ENCODE measurements at regions not wholly inside any gene's neighbourhood (a gene's known extent, or its start where the extent isn't known, plus 50 kb on each side); places are given as distances from the start of the nearest gene placed in this dataset.
A peak's percentile ranks its signal among the peaks of the same experiment; 100 is the strongest.
"Not testable (repeated sequence)": the region's sequence is repeated elsewhere in the genome, so short reads cannot be mapped to it uniquely, and the experiment has no call there.

- no peaks in the 10 kb centered on the region for H3K36me3 Mint-ChIP-seq (ENCODE audit: low read depth)
- H3K27me3 Mint-ChIP-seq (ENCODE audit: insufficient read depth), result no peaks in the 10 kb centered on the region
- no peak overlapping the region for H3K4me3 Mint-ChIP-seq
- no peaks in the 10 kb centered on the region for H3K4me1 Mint-ChIP-seq (ENCODE audit: low read depth)
- intact Hi-C loops (cut with micrococcal nuclease), result no loop called here
- DNase-seq (ENCODE audit: low spot score), result no peak
- H3K27ac Mint-ChIP-seq, result no peak overlapping the region
- H3K9me3 Mint-ChIP-seq, result no peaks in the 10 kb centered on the region
These were observed 281.3 kb upstream of the IRX4 start for GRCh38 chr5:2163940-2164490.

GRCh38 chr5:2163060-2163856 lies 280.5 kb upstream of the IRX4 start:
- Mint-ChIP-seq H3K36me3 (ENCODE audit: low read depth) (no peaks in the 10 kb centered on the region), H3K27me3 (ENCODE audit: insufficient read depth) (no peaks in the 10 kb centered on the region), H3K27ac (no peak overlapping the region), H3K4me1 (ENCODE audit: low read depth) (no peaks in the 10 kb centered on the region), H3K4me3 (no peak overlapping the region), H3K9me3 (no peaks in the 10 kb centered on the region)
- intact Hi-C loops (cut with micrococcal nuclease), result no loop called here
- no peak for DNase-seq (ENCODE audit: low spot score)

GRCh38 chr5:2160811-2161210 lies 278.1 kb upstream of the IRX4 start:
- DNase-seq (ENCODE audit: low spot score), result no peak
- Mint-ChIP-seq H3K36me3 (ENCODE audit: low read depth) (no peaks in the 10 kb centered on the region), H3K27me3 (ENCODE audit: insufficient read depth) (no peaks in the 10 kb centered on the region), H3K4me3 (no peak overlapping the region), H3K27ac (no peak overlapping the region), H3K9me3 (no peaks in the 10 kb centered on the region), H3K4me1 (ENCODE audit: low read depth) (no peaks in the 10 kb centered on the region)
- intact Hi-C loops (cut with micrococcal nuclease), result no loop called here

GRCh38 chr5:2158767-2159166 lies 276.0 kb upstream of the IRX4 start:
- no peaks in the 10 kb centered on the region for H3K36me3 Mint-ChIP-seq (ENCODE audit: low read depth)

GRCh38 chr5:2158109-2158508 lies 275.4 kb upstream of the IRX4 start:
- no peak overlapping the region for H3K4me3 Mint-ChIP-seq
- no peak overlapping the region for H3K27ac Mint-ChIP-seq
- H3K27me3 Mint-ChIP-seq (ENCODE audit: insufficient read depth), result no peaks in the 10 kb centered on the region
- intact Hi-C loops (cut with micrococcal nuclease), result no loop called here
- no peaks in the 10 kb centered on the region for H3K36me3 Mint-ChIP-seq (ENCODE audit: low read depth)
- DNase-seq (ENCODE audit: low spot score), result no peak
- H3K9me3 Mint-ChIP-seq, result no peaks in the 10 kb centered on the region
- no peaks in the 10 kb centered on the region for H3K4me1 Mint-ChIP-seq (ENCODE audit: low read depth)

More at GRCh38 chr5:2158767-2159166, 276.0 kb upstream of the IRX4 start:
- Mint-ChIP-seq H3K4me1 (ENCODE audit: low read depth) (no peaks in the 10 kb centered on the region), H3K9me3 (no peaks in the 10 kb centered on the region), H3K27ac (no peak overlapping the region), H3K4me3 (no peak overlapping the region), H3K27me3 (ENCODE audit: insufficient read depth) (no peaks in the 10 kb centered on the region)
- intact Hi-C loops (cut with micrococcal nuclease), result no loop called here
- DNase-seq (ENCODE audit: low spot score), result no peak

- intact Hi-C loops (cut with micrococcal nuclease), result no loop called here
- no peaks in the 10 kb centered on the region for H3K27me3 Mint-ChIP-seq (ENCODE audit: insufficient read depth)
- no peaks in the 10 kb centered on the region for H3K9me3 Mint-ChIP-seq
- no peaks in the 10 kb centered on the region for H3K36me3 Mint-ChIP-seq (ENCODE audit: low read depth)
- no peak overlapping the region for H3K27ac Mint-ChIP-seq
- no peak overlapping the region for H3K4me3 Mint-ChIP-seq
- no peak for DNase-seq (ENCODE audit: low spot score)
- H3K4me1 Mint-ChIP-seq (ENCODE audit: low read depth), result no peaks in the 10 kb centered on the region
These were observed 274.6 kb upstream of the IRX4 start for GRCh38 chr5:2157372-2157771.

- Mint-ChIP-seq H3K27ac (no peak overlapping the region), H3K4me3 (no peak overlapping the region), H3K4me1 (ENCODE audit: low read depth) (no peaks in the 10 kb centered on the region), H3K36me3 (ENCODE audit: low read depth) (no peaks in the 10 kb centered on the region), H3K27me3 (ENCODE audit: insufficient read depth) (no peaks in the 10 kb centered on the region), H3K9me3 (no peaks in the 10 kb centered on the region)
- intact Hi-C loops (cut with micrococcal nuclease), result no loop called here
- DNase-seq (ENCODE audit: low spot score), result no peak
These were observed 273.8 kb upstream of the IRX4 start for GRCh38 chr5:2156358-2157059.

GRCh38 chr5:2155556-2155955 lies 272.8 kb upstream of the IRX4 start:
- Mint-ChIP-seq H3K4me3 (no peak overlapping the region), H3K9me3 (no peaks in the 10 kb centered on the region), H3K36me3 (ENCODE audit: low read depth) (no peaks in the 10 kb centered on the region), H3K27me3 (ENCODE audit: insufficient read depth) (no peaks in the 10 kb centered on the region), H3K27ac (no peak overlapping the region), H3K4me1 (ENCODE audit: low read depth) (no peaks in the 10 kb centered on the region)
- intact Hi-C loops (cut with micrococcal nuclease), result no loop called here
- DNase-seq (ENCODE audit: low spot score), result no peak

GRCh38 chr5:2153802-2154201 lies 271.1 kb upstream of the IRX4 start:
- H3K9me3 Mint-ChIP-seq, result no peaks in the 10 kb centered on the region
- peaks cover 6% of the 10 kb centered on the region for H3K4me1 Mint-ChIP-seq (ENCODE audit: low read depth)
- H3K36me3 Mint-ChIP-seq (ENCODE audit: low read depth), result no peaks in the 10 kb centered on the region
- intact Hi-C loops (cut with micrococcal nuclease), result no loop called here
- H3K27ac Mint-ChIP-seq, result no peak overlapping the region
- H3K4me3 Mint-ChIP-seq, result no peak overlapping the region
- no peaks in the 10 kb centered on the region for H3K27me3 Mint-ChIP-seq (ENCODE audit: insufficient read depth)
- no peak for DNase-seq (ENCODE audit: low spot score)

- Mint-ChIP-seq H3K36me3 (ENCODE audit: low read depth) (no peaks in the 10 kb centered on the region), H3K9me3 (no peaks in the 10 kb centered on the region), H3K27ac (no peak overlapping the region), H3K4me1 (ENCODE audit: low read depth) (peaks cover 9% of the 10 kb centered on the region), H3K4me3 (no peak overlapping the region), H3K27me3 (ENCODE audit: insufficient read depth) (no peaks in the 10 kb centered on the region)
- intact Hi-C loops (cut with micrococcal nuclease), result no loop called here
- no peak for DNase-seq (ENCODE audit: low spot score)
These were observed 270.6 kb upstream of the IRX4 start for GRCh38 chr5:2153350-2153749.

- not testable (repeated sequence) for H3K27ac Mint-ChIP-seq; H3K4me1 Mint-ChIP-seq (ENCODE audit: low read depth); H3K27me3 Mint-ChIP-seq (ENCODE audit: insufficient read depth); H3K9me3 Mint-ChIP-seq; DNase-seq (ENCODE audit: low spot score); H3K4me3 Mint-ChIP-seq; H3K36me3 Mint-ChIP-seq (ENCODE audit: low read depth)
- intact Hi-C loops (cut with micrococcal nuclease), result loop anchor here (1.0 kb wide), 1 partner anchor 113 kb away; no protein-coding TSS in a partner anchor
These were observed 268.7 kb upstream of the IRX4 start for GRCh38 chr5:2151301-2151888.

- Mint-ChIP-seq H3K4me1 (ENCODE audit: low read depth) (peaks cover 9% of the 10 kb centered on the region), H3K27me3 (ENCODE audit: insufficient read depth) (no peaks in the 10 kb centered on the region)
- intact Hi-C loops (cut with micrococcal nuclease), result no loop called here
These were observed 266.4 kb upstream of the IRX4 start for GRCh38 chr5:2149195-2149539.

More at GRCh38 chr5:2149195-2149539, 266.4 kb upstream of the IRX4 start:
- Mint-ChIP-seq H3K36me3 (ENCODE audit: low read depth) (no peaks in the 10 kb centered on the region), H3K9me3 (no peaks in the 10 kb centered on the region), H3K4me3 (no peak overlapping the region), H3K27ac (no peak overlapping the region)
- DNase-seq (ENCODE audit: low spot score), result peak; percentile 6
